Body of pancreas (tissue), 4 donors: ENCODE measurements at regions not wholly inside any gene's neighbourhood (a gene's known extent, or its start where the extent isn't known, plus 50 kb on each side); places are given as distances from the start of the nearest gene placed in this dataset.
A peak's percentile ranks its signal among the peaks of the same experiment; 100 is the strongest.

Source experiments
- ATAC-seq: fragments of 150-250 bp; one replicate; pipeline ENCODE4 v1.9.1; 2016
- DNase-seq, 4 donors: peaks; one replicate each; pipeline ENCODE4 v3.0.0-alpha.2; 2019
- H3K27ac ChIP-seq, 4 donors: fragments of 200-600 bp; sonication (generic); 1 replicate in 3 of 4; 2 replicates in 1 of 4; pipeline versions ENCODE4 v1.5.1 to v1.6.1; 2016 to 2019; ENCODE audit warnings: mild to moderate bottlenecking in 1 of 4, mixed read lengths in 1 of 4, moderate library complexity in 1 of 4
- H3K27me3 ChIP-seq, 2 donors: fragments of 200-600 bp; sonication (generic); one replicate each; pipeline ENCODE4 v1.6.0; 2016; ENCODE audit warnings: mild to moderate bottlenecking in 1 of 2
- H3K36me3 ChIP-seq, 2 donors: fragments of 200-600 bp; sonication (generic); replicated peaks in 1 of 2; 2 replicates each; pipeline ENCODE4 v1.5.1; 2016; ENCODE audit warnings: low read depth in 2 of 2; ENCODE audit not compliant: insufficient read depth in 1 of 2
- H3K4me1 ChIP-seq: fragments of 200-600 bp; sonication (generic); one replicate; pipeline ENCODE4 v1.6.0; 2016
- H3K4me3 ChIP-seq, 2 donors: fragments of 200-600 bp; sonication (generic); 1 replicate in 1 of 2; 2 replicates in 1 of 2; pipeline ENCODE4 v1.5.1; 2016 to 2019
- H3K9me3 ChIP-seq, 3 donors: fragments of 200-600 bp; sonication (generic); 1 replicate in 2 of 3; 2 replicates in 1 of 3; pipeline ENCODE4 v1.5.1; 2016
- POLR2A ChIP-seq, 3 donors: fragments of 450-650 bp; IDR thresholded peaks; one replicate each; pipeline ENCODE4 v1.6.1; 2016; ENCODE audit warnings: antibody characterized with exemption in 3 of 3, mild to moderate bottlenecking in 2 of 3
- WGBS, 2 donors: methylation state at CpG; one replicate each; pipeline ENCODE4 v1.1.5; 2017; 5-methylcytosine and 5-hydroxymethylcytosine counted together
- intact Hi-C: fragments of 100-400 bp; cut with DNase I; formaldehyde crosslinking; loops from one replicate; pipeline ENCODE4 v1.15.1; 2023
- TF ChIP-seq, protein P1 (sequence below), 7 experiments: fragments of 450-650 bp in 4 of 7; fragments of 200-600 bp in 3 of 7; sonication (generic) in 3 of 7; IDR thresholded peaks; one replicate each; pipeline ENCODE4 v1.5.1; 2016 to 2019; ENCODE audit warnings: antibody characterized with exemption in 7 of 7

DNA sequence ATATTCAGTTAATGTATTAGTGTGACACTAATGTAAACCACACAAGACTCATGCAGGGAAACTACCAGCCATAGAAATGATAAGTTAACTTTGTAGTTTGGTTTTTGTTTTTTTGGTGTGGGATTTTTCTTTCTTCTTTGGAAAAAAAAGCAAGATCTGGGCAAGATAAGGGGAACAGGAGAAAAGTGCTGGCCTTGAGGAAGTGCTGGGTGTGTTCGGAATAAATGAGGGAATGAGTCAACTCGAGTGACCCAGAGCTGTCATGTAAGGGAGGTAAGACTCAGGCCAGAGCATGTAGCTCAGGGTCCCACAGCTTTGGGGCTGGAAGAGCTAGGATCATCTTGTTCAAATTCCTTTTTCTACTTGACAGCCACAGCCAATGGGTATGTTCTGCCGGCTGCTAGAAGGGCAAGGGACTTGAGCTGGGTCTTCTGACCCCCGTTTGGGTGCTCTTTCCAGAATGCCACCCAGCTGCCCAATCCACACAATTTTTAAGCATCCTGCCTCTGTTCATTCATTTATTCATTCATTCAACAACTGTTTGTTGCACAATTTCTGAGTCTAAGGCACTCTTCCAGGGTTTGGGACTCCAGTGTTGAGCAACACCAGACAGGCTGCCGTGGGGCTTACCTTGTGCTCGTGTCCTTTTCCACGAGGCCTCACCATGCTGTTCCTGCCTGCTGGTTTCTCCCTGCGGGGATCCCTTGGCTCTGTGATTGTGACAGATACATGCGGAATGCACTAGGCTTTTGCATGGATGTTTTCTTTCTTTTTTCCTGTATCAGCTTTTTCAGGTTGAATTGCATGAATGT lies 54.5 kb downstream of the CLDN34 start:
- DNase-seq (no peak), ATAC-seq (no peak)
- Histone ChIP-seq H3K27ac (no peak overlapping the region), H3K9me3 (no peaks in the 10 kb centered on the region), H3K4me1 (peaks cover 13% of the 10 kb centered on the region), H3K36me3 (no peaks in the 10 kb centered on the region), H3K27me3 (no peaks in the 10 kb centered on the region), H3K4me3 (no peak overlapping the region)
- 72 to 76% methylated on average over 7 to 9 of the region's 9 CpGs for WGBS, 2 donors
- intact Hi-C loops: no loop called here
- no peak for TF ChIP-seq POLR2A (IDR thresholded peaks at IDR 0.05)

DNA sequence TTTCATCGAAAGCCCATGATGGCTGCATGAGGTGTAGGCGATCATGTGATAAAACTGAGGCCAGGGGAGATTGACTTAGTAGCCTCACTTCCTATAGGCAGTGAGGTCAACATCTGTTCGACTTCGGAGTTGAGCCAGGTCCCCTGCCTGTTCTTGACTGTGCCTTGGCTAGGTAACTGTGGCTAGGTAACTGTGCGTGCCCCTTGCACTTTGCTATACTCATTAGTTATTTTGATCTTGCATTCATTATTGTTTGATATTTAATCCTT lies 55.0 kb downstream of the CLDN34 start:
- H3K4me1 ChIP-seq: peaks cover 13% of the 10 kb centered on the region
- intact Hi-C loops: no loop called here
- no peaks in the 10 kb centered on the region for H3K9me3 ChIP-seq
- 89 to 100% methylated on average over 4 to 5 of the region's 5 CpGs for WGBS, 2 donors
- no peak overlapping the region for H3K4me3 ChIP-seq
- no peaks in the 10 kb centered on the region for H3K36me3 ChIP-seq
- TF ChIP-seq, protein P1, sequence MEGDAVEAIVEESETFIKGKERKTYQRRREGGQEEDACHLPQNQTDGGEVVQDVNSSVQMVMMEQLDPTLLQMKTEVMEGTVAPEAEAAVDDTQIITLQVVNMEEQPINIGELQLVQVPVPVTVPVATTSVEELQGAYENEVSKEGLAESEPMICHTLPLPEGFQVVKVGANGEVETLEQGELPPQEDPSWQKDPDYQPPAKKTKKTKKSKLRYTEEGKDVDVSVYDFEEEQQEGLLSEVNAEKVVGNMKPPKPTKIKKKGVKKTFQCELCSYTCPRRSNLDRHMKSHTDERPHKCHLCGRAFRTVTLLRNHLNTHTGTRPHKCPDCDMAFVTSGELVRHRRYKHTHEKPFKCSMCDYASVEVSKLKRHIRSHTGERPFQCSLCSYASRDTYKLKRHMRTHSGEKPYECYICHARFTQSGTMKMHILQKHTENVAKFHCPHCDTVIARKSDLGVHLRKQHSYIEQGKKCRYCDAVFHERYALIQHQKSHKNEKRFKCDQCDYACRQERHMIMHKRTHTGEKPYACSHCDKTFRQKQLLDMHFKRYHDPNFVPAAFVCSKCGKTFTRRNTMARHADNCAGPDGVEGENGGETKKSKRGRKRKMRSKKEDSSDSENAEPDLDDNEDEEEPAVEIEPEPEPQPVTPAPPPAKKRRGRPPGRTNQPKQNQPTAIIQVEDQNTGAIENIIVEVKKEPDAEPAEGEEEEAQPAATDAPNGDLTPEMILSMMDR (IDR thresholded peaks at IDR 0.05): no peak
- no peak for TF ChIP-seq POLR2A (IDR thresholded peaks at IDR 0.05)
- no peaks in the 10 kb centered on the region for H3K27me3 ChIP-seq
- no peak for DNase-seq
- no peak overlapping the region for H3K27ac ChIP-seq
- no peak for ATAC-seq

DNA sequence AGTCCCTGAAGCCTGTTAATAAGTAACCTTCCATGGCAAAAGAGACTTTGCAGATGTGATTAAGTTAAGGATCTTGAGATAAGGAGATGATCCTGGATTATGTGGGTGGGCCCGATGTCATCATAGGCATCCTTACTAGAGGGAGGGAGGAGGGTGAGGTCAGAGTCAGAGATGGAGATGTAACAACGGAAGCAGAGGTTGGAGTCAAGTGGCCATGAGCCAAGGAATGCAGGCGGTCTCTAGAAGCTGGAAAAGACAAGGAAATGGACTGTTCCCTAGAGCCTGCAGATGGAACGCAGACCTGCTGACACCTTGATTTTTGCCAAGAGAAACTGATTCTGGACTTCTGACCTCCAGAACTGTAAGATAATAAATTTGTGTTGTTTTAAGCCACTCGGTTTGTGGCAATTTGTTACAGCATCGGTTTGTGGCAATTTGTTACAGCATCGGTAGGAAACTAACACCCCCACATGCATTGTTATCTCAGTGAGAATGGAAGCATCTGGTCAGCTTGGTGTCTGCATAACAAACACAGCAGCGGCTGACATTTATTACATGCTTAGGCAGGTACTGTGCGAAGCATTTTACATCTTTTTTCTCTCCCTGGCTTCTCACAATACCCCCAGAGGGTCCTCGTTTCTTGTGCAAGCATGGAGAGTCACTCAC lies 55.6 kb downstream of the CLDN34 start:
- DNase-seq (peak; percentile 29 to 46 (median 37)), ATAC-seq (peak; percentile 71)
- H3K4me3 ChIP-seq: no peak overlapping the region
- intact Hi-C loops: no loop called here
- no peaks in the 10 kb centered on the region for H3K27me3 ChIP-seq
- TF ChIP-seq, protein P1 (IDR thresholded peaks at IDR 0.05): no peak
- no peak for TF ChIP-seq POLR2A (IDR thresholded peaks at IDR 0.05)
- H3K27ac ChIP-seq: no peak overlapping the region
- H3K4me1 ChIP-seq: peaks cover 13% of the 10 kb centered on the region
- WGBS, 2 donors: 43 to 60% methylated on average over 6 to 10 of the region's 10 CpGs
- H3K9me3 ChIP-seq: no peaks in the 10 kb centered on the region
- H3K36me3 ChIP-seq: no peaks in the 10 kb centered on the region

DNA sequence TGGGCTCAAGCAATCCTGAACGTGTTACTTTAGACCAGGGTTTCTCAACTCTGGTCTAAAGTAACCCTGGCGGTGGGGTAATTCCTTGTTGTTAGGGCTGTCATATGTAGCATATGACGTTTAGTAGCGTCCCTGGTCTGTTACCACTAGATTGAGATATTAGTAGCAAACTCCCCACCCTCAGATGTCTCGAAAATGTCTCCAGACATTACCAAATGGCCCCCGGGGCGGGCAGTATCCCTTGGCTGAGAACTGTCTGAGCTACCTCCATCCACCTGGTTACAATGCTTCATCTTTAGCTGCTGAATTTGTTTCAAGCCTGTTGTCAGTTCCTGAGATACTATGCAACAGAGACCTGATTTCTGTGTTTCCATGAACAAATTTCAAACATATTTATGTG lies 56.7 kb downstream of the CLDN34 start:
- ATAC-seq (no peak), DNase-seq (no peak)
- Histone ChIP-seq H3K9me3 (no peaks in the 10 kb centered on the region), H3K4me1 (peaks cover 21% of the 10 kb centered on the region), H3K27ac (no peak overlapping the region), H3K4me3 (no peak overlapping the region), H3K36me3 (no peaks in the 10 kb centered on the region), H3K27me3 (no peaks in the 10 kb centered on the region)
- 83 to 100% methylated on average over 1 to 5 of the region's 7 CpGs for WGBS, 2 donors
- TF ChIP-seq, protein P1 (IDR thresholded peaks at IDR 0.05): no peak
- TF ChIP-seq POLR2A (IDR thresholded peaks at IDR 0.05): no peak
- intact Hi-C loops: no loop called here

DNA sequence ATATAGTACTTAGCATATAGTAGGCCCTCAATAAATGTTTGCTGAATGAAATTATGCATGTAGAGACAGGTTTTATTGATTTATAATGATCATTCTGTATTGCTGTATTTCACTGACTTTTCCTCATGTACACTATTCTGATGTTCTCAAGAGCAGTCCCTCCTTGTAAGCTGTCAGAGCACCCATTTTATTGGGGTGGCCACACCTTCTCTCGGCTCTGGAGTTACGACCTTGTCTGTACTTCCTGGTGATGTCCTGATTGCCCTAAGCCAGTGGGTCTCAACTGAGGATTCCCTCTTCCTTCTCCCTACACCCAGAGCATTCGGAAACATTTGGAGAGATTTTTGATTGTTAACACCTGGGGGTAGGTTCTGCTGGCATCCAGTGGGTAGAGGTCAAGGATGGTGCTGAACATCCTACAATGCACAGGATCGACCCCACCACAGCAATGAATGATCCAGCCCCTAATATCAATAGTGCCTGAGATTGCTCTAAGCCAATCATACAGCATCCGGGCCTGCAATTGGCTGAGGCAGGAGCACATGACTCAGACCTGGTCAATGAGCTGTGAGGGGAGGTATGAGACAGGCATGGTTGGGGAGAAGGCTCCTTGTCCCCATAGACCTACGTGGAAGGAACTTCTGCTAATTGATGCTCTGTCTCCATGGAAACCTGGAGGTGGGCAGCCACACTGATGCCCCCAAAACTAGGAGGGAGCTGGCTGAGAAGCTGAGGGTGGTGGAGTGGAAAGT lies 58.8 kb downstream of the CLDN34 start:
- Histone ChIP-seq H3K27ac (no peak overlapping the region), H3K27me3 (no peaks in the 10 kb centered on the region), H3K36me3 (no peaks in the 10 kb centered on the region), H3K4me1 (peaks cover 29% of the 10 kb centered on the region), H3K9me3 (no peaks in the 10 kb centered on the region), H3K4me3 (no peak overlapping the region)
- WGBS, 2 donors: 91 to 100% methylated on average over 1 to 6 of the region's 6 CpGs
- intact Hi-C loops: no loop called here
- TF ChIP-seq POLR2A (IDR thresholded peaks at IDR 0.05): no peak
- TF ChIP-seq, protein P1 (IDR thresholded peaks at IDR 0.05): no peak
- ATAC-seq: no peak
- DNase-seq: no peak
